Fibroblast of peridontal ligament (primary cell): ENCODE measurements at regions not wholly inside any gene's neighbourhood (a gene's known extent, or its start where the extent isn't known, plus 50 kb on each side); places are given as distances from the start of the nearest gene placed in this dataset.
"Not testable (repeated sequence)": the region's sequence is repeated elsewhere in the genome, so short reads cannot be mapped to it uniquely, and the experiment has no call there.

Experiments
- DNase-seq: peaks from one replicate; pipeline ENCODE4 v3.0.0-alpha.2; 2010; ENCODE audit errors: extremely low read depth

DNA sequence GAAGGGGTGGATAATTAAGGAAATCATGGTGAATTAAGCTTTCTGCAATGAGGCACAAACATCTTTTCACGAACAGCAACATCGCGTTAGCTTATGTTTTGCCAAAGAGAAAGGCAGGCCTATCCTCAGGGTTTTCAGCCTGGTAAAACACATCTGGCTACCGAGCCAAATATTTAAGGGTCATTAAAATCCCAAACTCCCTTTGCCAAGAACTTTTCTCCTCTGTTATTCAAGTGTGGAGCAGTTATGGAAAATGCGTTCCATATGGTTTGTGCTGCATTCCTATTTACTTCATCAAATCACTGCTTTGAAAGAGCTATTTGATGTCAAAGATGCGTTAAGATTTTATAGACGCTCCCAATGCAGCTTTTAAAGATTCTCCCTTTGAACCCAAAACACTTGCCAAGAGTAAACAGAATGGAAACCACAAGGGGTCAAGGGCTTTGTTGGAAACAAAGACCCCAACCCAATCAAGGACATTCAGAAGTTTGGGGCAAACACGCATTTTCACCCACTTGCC lies 308.3 kb upstream of the CDH5 start:
- DNase-seq = peak; percentile 98

- no peak for DNase-seq
Observed at GRCh38 chr16:66057057-66057456, 309.4 kb upstream of the CDH5 start.

DNA sequence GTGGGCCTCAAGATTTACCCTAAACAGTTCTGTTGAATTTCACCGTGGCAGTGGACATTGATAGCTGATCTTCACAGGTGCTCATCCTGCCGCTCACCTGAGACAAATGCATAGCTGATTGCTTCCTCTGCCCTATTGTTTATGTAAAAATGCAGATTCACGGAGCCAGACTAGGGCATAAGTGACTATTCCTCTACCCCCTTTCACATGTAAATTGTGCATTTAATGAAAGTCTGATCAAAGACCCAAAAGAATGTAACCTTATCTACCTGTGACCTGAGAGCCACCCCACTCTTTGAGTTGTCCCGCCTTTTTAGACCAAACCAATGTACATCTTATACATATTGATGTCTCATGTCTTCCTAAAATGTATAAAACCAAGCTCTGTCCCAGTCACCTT lies 312.4 kb upstream of the CDH5 start:
- DNase-seq = no peak

DNA sequence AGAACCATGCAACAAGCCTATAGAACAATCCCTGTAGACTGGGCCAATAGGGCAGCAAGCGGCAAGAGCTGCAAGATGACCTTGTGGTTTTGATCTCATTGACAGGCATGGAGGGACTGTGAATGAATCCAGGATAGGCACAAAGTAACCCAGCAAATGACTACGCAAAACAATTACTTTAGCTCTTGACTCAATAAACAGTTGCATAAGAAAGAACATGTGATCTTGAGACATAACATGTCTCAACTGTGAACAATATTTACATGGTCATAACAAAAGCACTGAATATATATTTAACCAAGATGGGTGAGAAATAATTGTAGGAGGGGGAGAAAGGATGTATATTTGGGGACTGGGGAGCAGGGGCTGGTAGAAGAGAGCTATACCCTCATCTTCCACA lies 313.7 kb upstream of the CDH5 start:
- DNase-seq = peak; percentile 47

DNA sequence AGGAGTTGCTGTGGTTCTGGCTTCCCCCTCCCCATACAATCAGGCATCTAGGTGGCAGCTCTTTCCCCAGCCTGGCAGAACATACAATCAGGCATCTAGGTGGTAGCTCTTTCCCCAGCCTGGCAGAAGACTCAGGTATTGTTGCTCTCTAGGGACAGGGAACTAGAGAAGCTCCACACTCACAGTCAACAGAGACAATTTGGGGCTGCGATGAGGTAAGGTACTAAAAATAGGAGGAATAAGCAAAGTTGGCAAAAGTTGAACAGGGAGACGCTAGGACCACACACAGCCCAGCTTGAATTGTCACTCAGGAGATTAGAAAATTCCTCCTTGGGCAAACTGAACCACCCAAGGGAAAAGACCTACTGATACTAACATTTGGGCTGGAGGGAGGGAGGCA lies 315.5 kb upstream of the CDH5 start:
- no peak for DNase-seq

GRCh38 chr16:66049865-66050264 lies 316.6 kb upstream of the CDH5 start:
- no peak for DNase-seq

GRCh38 chr16:66045626-66046025 lies 320.9 kb upstream of the CDH5 start:
- peak; percentile 20 for DNase-seq

DNA sequence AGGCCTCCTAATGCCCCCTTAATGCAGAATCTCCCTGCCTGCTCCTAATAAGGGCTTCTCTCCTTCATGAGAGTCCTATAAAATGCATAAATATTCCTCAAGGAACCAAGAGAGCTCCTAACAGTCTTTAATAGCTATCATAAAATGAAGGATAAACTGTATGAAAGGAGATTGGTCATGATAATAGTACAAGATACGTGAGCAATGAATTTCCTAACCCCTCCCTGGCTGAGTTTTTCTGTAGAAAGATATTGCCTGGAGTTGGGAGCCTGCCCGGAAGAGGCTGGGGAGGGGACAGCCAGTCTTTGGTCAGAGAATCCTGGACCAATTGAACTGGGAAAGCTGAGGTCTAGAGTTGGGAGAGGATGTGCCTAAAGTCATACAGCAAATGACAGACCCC lies 321.9 kb upstream of the CDH5 start:
- DNase-seq = peak; percentile 16

GRCh38 chr16:66044089-66044488 lies 322.4 kb upstream of the CDH5 start:
- no peak for DNase-seq

DNA sequence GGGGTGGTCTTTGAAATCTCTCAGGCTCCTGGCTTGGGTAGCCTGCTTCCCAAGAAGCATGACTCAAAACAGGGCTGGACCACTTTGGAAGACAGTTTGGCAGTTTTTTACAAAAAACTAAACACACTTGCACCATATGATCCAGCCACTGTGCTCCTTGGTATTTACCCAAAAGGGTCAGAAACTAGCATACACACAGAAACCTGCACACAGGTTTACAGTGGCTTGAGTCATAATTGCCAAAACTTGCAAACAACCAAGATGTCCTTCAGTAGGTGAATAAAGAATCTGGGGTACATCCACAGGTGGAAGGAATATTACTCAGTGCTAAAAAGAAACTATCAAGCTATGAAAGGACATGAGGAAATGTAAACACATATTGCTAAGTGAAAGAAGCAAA lies 323.2 kb upstream of the CDH5 start:
- no peak for DNase-seq

DNA sequence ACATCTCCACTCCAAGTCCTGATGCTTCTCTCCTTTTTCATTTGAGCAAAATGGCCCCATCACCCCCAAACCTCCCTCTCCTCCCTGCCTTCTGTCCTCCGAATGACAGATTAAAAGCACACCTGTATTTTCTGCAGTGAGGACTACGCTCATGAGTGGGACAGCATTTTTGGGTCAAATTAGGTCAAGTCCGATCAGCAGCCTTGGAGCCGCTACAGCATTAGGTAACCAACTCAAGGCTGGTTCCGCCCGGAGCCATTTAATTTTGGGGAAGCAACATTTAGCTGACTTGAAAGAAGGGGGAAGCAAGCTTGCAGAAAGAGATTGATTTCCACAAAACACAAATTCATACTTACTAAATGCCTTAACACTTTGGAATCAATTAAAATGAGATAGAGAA lies 324.1 kb upstream of the CDH5 start:
- no peak for DNase-seq

DNA sequence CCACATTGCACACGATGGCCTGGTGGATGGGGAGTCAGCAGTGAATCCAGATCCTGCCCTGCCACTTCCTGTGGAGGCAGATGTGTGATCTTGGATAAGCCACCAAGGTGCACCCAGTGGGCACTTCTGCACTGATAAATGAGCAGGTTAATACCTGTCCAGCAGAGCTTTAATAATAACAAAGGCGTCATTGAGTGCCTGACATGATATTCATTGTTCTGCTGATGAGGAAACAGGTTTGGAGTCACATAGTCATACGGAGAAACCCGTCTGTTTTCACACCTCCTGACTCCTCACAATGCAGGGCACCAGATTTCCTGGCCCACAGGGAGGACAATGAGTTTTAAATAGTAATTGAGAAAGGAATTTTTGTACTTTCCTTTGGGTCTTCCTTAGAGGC lies 324.6 kb upstream of the CDH5 start:
- no peak for DNase-seq

- no peak for DNase-seq
Observed at GRCh38 chr16:66039793-66040192, 326.7 kb upstream of the CDH5 start.

- peak; percentile 100 for DNase-seq
Observed at GRCh38 chr16:66036793-66037715, 329.4 kb upstream of the CDH5 start.

GRCh38 chr16:66036184-66036583 lies 330.3 kb upstream of the CDH5 start:
- DNase-seq = no peak

DNA sequence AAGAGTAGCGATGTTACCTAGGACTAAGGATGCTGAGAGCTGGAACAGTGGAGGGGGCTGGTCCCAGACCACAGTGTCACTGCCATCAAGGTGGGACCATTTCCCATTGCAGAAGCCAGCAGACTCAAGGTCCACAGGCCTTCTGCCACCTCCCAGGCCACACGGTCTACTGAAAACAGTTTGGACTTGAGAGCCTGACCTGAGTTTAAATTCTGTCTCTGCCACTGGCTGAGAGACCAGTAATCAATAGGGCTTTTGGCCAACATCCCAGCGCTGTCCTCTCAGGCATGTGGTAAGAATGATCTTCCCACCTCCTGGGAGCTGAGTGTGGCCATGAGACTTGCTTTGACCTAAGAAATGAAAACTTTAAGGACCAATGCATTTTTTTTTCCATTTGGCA lies 331.4 kb upstream of the CDH5 start:
- no peak for DNase-seq

DNA sequence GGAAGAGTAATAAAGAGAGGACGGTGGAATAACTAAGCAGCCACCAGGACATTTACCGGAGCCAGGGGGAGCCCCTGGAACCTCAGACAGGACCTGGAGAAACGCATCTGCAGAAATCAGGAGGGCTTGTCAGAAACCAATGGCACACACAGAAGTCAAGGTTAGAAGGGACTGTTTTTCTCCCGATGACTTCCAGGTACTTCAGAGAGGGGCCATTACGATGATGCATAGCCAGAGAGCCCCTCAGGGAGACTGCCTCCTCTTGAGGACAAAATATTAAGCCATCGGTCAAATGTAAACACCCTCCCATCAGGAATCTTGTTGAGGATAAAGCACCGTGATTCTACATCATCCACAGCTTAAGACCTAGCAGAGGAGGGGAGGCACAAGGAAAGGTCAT lies 333.6 kb upstream of the CDH5 start:
- DNase-seq = no peak

GRCh38 chr16:66030036-66030435 lies 336.5 kb upstream of the CDH5 start:
- peak; percentile 80 for DNase-seq

DNA sequence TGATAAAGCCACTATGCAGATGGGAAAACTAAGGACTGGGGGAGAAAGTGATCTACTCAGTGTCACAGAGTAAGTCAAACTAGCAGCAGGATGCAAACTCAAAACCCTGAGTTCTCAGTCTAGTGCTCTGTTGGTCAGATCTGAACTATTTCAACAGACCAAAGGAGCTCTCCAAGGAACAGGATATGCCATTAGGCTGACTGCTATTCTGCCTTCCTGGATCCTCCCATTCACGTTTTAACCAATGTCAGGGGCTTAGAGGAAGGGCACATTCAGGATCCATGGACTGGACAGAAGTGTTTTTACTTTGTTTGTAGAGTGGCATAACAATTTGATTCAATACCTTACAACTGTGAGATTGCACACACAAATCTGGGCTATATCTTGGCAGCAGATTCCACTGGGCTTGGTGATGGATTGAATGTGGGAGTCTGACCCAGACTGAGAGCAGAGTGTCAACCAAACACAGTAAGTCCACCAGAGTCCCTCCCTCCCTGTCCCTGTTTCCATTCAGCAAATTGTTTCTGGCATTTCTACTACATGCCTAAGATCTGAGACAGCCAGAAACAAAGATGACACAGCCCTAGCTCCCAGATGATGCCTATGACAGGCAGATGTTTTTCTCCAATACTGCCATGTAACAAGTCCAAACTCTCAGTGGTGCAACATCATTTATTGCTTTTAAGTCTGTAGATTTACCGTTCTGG lies 337.8 kb upstream of the CDH5 start:
- DNase-seq = peak; percentile 85

GRCh38 chr16:66026787-66027330 lies 339.6 kb upstream of the CDH5 start:
- peak; percentile 13 for DNase-seq

GRCh38 chr16:66026211-66026610 lies 340.3 kb upstream of the CDH5 start:
- DNase-seq = peak; percentile 14

DNA sequence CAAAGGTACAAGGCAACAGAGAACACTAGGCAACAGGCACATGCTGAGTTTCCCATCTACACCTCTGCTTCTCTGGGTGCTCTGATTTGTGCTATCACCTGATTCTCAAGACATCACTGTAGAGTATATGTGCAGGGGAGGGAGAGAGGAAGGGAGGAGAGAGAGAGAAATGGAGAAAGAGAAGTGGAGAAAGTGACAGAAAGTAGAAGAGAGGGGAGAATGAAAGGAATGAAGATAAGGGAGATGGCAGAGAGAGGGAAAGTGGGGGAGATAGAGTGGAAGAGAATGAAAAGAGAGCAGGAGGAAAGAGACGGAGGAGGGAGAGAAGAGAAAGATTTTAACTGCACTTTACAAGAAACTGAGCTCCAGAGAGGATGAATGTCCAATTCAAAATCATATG lies 340.7 kb upstream of the CDH5 start:
- DNase-seq = no peak

GRCh38 chr16:66024567-66024966 lies 341.9 kb upstream of the CDH5 start:
- not testable (repeated sequence) for DNase-seq
